ENCODE measurements at regions not wholly inside any gene's neighbourhood (a gene's known extent, or its start where the extent isn't known, plus 50 kb on each side); places are given as distances from the start of the nearest gene placed in this dataset.

GRCh38 chr13:89687066-89687465 lies 1660.4 kb upstream of the MIR17HG start:
- H4K20me1 ChIP-seq (ENCODE audit: low read depth, low read length) = no peaks in the 10 kb centered on the region

GRCh38 chr13:89688918-89689317 lies 1658.6 kb upstream of the MIR17HG start:
- no peaks in the 10 kb centered on the region for H3K79me2 ChIP-seq (ENCODE audit: insufficient read depth, low read length)
- H3K9me3 ChIP-seq (ENCODE audit: insufficient read depth, low read length) = no peaks in the 10 kb centered on the region
- no peaks in the 10 kb centered on the region for H3K27me3 ChIP-seq (ENCODE audit: low read length)
- no peak overlapping the region for H3K27ac ChIP-seq (ENCODE audit: low read depth, low read length)
- no peaks in the 10 kb centered on the region for H3K9me2 ChIP-seq (replicated peaks; ENCODE audit: insufficient read depth, low read length)
- H2AFZ ChIP-seq (ENCODE audit: low read depth, low read length, severe bottlenecking) = no peak overlapping the region
- H3K4me3 ChIP-seq (ENCODE audit: insufficient read depth, low read length, poor library complexity, severe bottlenecking) = no peak overlapping the region
- H3F3A ChIP-seq (ENCODE audit: insufficient read depth) = no peaks in the 10 kb centered on the region
- H4K20me1 ChIP-seq (ENCODE audit: low read depth, low read length) = no peaks in the 10 kb centered on the region
- no peak overlapping the region for H3K4me2 ChIP-seq (ENCODE audit: low read depth, low read length, poor library complexity, severe bottlenecking)
- H3K9ac ChIP-seq (ENCODE audit: low read length) = no peak overlapping the region
- no peak for TF ChIP-seq EZH2phosphoT487 (conservative IDR thresholded peaks at IDR 0.05; ENCODE audit: low read length)
- TF ChIP-seq CTCF (IDR thresholded peaks at IDR 0.05; ENCODE audit: insufficient read depth, low read length, poor library complexity, severe bottlenecking) = no peak
- no peaks in the 10 kb centered on the region for H3K36me3 ChIP-seq (ENCODE audit: low read length)

More at GRCh38 chr13:89687066-89687465, 1660.4 kb upstream of the MIR17HG start:
- Histone ChIP-seq H3F3A (ENCODE audit: insufficient read depth) (no peaks in the 10 kb centered on the region), H3K4me3 (ENCODE audit: insufficient read depth, low read length, poor library complexity, severe bottlenecking) (no peak overlapping the region), H3K9me3 (ENCODE audit: insufficient read depth, low read length) (no peaks in the 10 kb centered on the region), H3K79me2 (ENCODE audit: insufficient read depth, low read length) (no peaks in the 10 kb centered on the region), H3K27me3 (ENCODE audit: low read length) (no peaks in the 10 kb centered on the region), H3K27ac (ENCODE audit: low read depth, low read length) (no peak overlapping the region), H3K4me2 (ENCODE audit: low read depth, low read length, poor library complexity, severe bottlenecking) (no peak overlapping the region), H2AFZ (ENCODE audit: low read depth, low read length, severe bottlenecking) (no peak overlapping the region), H3K9me2 (replicated peaks; ENCODE audit: insufficient read depth, low read length) (no peaks in the 10 kb centered on the region), H3K36me3 (ENCODE audit: low read length) (no peaks in the 10 kb centered on the region), H3K9ac (ENCODE audit: low read length) (no peak overlapping the region)
- TF ChIP-seq CTCF (IDR thresholded peaks at IDR 0.05; ENCODE audit: insufficient read depth, low read length, poor library complexity, severe bottlenecking) (no peak), EZH2phosphoT487 (conservative IDR thresholded peaks at IDR 0.05; ENCODE audit: low read length) (no peak)

GRCh38 chr13:89694451-89694850 lies 1653.0 kb upstream of the MIR17HG start:
- H4K20me1 ChIP-seq (ENCODE audit: low read depth, low read length) = no peaks in the 10 kb centered on the region
- no peak overlapping the region for H2AFZ ChIP-seq (ENCODE audit: low read depth, low read length, severe bottlenecking)
- no peaks in the 10 kb centered on the region for H3K79me2 ChIP-seq (ENCODE audit: insufficient read depth, low read length)
- H3K27ac ChIP-seq (ENCODE audit: low read depth, low read length) = no peak overlapping the region
- H3K9me2 ChIP-seq (replicated peaks; ENCODE audit: insufficient read depth, low read length) = no peaks in the 10 kb centered on the region
- H3F3A ChIP-seq (ENCODE audit: insufficient read depth) = no peaks in the 10 kb centered on the region
- no peaks in the 10 kb centered on the region for H3K9me3 ChIP-seq (ENCODE audit: insufficient read depth, low read length)
- H3K4me2 ChIP-seq (ENCODE audit: low read depth, low read length, poor library complexity, severe bottlenecking) = no peak overlapping the region
- TF ChIP-seq CTCF (IDR thresholded peaks at IDR 0.05; ENCODE audit: insufficient read depth, low read length, poor library complexity, severe bottlenecking) (no peak), EZH2phosphoT487 (conservative IDR thresholded peaks at IDR 0.05; ENCODE audit: low read length) (no peak)
- no peaks in the 10 kb centered on the region for H3K27me3 ChIP-seq (ENCODE audit: low read length)
- no peak overlapping the region for H3K9ac ChIP-seq (ENCODE audit: low read length)
- no peak overlapping the region for H3K4me3 ChIP-seq (ENCODE audit: insufficient read depth, low read length, poor library complexity, severe bottlenecking)
- no peaks in the 10 kb centered on the region for H3K36me3 ChIP-seq (ENCODE audit: low read length)
